Fibroblast of pulmonary artery (primary cell): ENCODE measurements at regions not wholly inside any gene's neighbourhood (a gene's known extent, or its start where the extent isn't known, plus 50 kb on each side); places are given as distances from the start of the nearest gene placed in this dataset.
"Not testable (repeated sequence)": the region's sequence is repeated elsewhere in the genome, so short reads cannot be mapped to it uniquely, and the experiment has no call there.

Experiments used
- DNase-seq: peaks from one replicate; pipeline ENCODE4 v3.0.0-alpha.2; 2010; ENCODE audit warnings: low read depth
- H3K4me3 ChIP-seq: replicated peaks from 2 replicates; pipeline ENCODE4 v1.5.1; 2011; ENCODE audit warnings: low read depth, mild to moderate bottlenecking, control low read depth, low read length, moderate library complexity
- CTCF ChIP-seq: IDR thresholded peaks from 2 replicates; pipeline ENCODE4 v1.5.1; 2011; ENCODE audit warnings: mild to moderate bottlenecking, control low read depth, low read length, inconsistent platforms; ENCODE audit errors: missing control alignments

- TF ChIP-seq CTCF: no peak
- DNase-seq: no peak
- no peak overlapping the region for H3K4me3 ChIP-seq
Measured at GRCh38 chr1:191438979-191439378, 719.3 kb upstream of the RGS18 start.

GRCh38 chr1:191448279-191448678, 710.0 kb upstream of the RGS18 start:
- H3K4me3 ChIP-seq, DNase-seq: not testable (repeated sequence)

GRCh38 chr1:191452586-191452985, 705.7 kb upstream of the RGS18 start:
- DNase-seq: no peak
- no peak overlapping the region for H3K4me3 ChIP-seq
- TF ChIP-seq CTCF: no peak

GRCh38 chr1:191453487-191453886, 704.8 kb upstream of the RGS18 start:
- no peak overlapping the region for H3K4me3 ChIP-seq
- TF ChIP-seq CTCF: no peak
- DNase-seq: no peak

GRCh38 chr1:191457889-191458288, 700.4 kb upstream of the RGS18 start:
- H3K4me3 ChIP-seq: no peak overlapping the region
- no peak for TF ChIP-seq CTCF
- no peak for DNase-seq

GRCh38 chr1:191460234-191460633, 698.0 kb upstream of the RGS18 start:
- no peak for DNase-seq
- TF ChIP-seq CTCF: no peak
- no peak overlapping the region for H3K4me3 ChIP-seq

- TF ChIP-seq CTCF: no peak
- no peak for DNase-seq
Measured at GRCh38 chr1:191483988-191484387, 674.3 kb upstream of the RGS18 start.

GRCh38 chr1:191490303-191490702, 668.0 kb upstream of the RGS18 start:
- TF ChIP-seq CTCF: no peak
- DNase-seq: no peak
- H3K4me3 ChIP-seq: no peak overlapping the region

More at GRCh38 chr1:191483988-191484387, 674.3 kb upstream of the RGS18 start:
- no peak overlapping the region for H3K4me3 ChIP-seq
